Fibroblast of skin of left quadriceps (primary cell): ENCODE measurements at regions not wholly inside any gene's neighbourhood (a gene's known extent, or its start where the extent isn't known, plus 50 kb on each side); places are given as distances from the start of the nearest gene placed in this dataset.
"Not testable (repeated sequence)": the region's sequence is repeated elsewhere in the genome, so short reads cannot be mapped to it uniquely, and the experiment has no call there.

ENCODE experiments used
- DNase-seq, 2 experiments: peaks; one replicate each; pipeline ENCODE4 v3.0.0-alpha.2; 2013; ENCODE audit warnings: low read depth in 2 of 2

DNA sequence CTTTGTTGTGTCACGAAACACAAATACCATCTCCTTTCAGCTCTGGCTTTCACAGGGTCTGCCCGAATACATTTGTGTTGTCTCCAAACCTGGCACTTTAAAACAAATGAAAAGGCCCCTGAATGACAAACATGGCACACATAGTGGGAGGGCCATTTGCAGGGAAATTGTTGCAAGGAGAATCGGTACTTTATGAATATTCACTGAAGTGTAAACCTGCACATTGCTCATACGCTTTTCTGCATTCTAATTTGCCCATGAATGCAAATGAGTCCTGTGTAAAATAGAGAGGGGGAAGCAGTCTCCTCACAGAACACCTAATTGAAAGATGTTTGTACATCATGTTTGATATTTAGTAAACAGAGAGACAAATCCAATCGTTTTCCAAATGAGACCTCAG lies 82.7 kb upstream of the PCDH8 start:
- DNase-seq: no peak

DNA sequence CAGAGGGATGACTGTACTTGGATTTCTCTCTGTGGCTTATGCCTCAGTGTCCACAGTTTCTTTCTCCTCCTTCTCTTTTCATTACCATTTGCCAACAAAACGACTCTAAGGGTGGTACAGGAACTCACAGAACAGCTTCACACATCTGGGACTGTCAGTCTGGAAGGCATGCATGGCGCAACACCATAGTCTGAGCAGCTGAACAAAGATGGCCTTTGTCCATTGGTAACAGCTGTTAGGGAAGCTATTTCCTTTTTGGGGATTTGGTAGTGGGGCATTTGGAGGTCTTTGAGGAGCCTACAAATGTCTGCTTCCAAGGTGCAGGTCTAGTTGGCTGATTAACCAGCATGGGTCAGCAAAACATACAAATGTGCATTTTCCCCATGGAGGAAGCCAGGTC lies 81.4 kb upstream of the PCDH8 start:
- no peak for DNase-seq

DNA sequence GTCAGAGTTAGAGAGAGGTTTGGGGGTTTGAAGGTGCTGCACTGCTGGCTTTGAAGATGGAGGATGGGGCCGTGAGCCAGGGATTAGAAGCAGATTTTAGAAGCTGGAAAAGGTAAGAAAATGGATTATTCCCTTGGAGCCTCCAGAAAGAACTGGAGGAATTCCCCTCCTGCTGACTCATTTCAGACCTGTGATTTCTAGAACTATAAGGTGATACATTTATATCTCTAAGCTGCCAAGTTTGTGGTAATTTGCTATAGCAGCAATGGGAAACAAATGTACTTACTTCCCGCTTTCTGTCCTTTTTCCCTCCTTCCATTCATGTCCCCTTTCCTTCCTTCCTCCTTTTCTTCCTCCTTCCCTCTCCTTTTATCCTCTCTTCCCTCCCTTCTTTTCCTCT lies 78.5 kb upstream of the PCDH8 start:
- DNase-seq: no peak

DNA sequence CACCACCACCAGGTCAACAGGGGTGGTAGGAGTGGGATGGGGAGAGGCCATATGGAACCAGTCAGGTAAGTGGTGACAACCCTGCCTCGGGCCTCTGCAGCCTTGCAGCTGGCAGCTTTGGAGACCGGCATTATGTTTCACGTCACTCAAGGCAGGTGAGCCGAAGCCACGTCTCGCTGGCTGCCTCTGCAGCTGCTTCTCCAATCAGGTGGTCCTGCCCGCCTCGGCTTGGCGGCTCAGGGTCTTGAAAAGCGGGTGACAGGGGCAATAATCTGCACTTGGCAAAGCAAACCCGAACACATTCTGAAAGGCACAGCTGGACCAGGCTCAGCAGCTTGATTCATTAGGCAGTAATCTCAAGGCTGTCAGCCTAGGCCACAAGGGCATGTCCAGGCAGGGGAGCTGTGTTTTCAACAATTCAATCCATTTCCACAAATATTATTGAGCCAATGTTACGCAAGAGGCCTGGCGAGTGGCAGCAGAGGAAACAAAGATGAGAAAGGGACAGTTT lies 77.4 kb upstream of the PCDH8 start:
- DNase-seq: no peak

DNA sequence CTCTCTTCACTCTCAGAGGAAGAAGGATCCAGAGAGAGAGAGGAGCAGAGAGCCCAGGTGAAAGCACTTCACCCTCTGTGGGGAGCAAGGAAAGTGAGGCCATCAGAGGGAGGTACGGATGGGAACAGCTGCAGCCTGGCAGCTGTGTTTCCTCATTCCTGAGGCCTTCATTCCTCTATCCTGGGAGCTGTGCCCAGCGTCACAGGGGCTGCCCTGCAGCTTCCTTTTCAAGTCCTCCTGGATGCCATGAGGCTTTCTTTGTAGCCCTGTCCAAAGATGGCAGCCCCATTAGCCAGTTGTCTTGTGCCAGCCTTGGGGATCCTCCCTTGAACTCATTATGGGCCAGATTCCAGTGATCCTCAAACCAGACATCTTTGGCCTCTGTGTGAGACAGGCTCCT lies 76.8 kb upstream of the PCDH8 start:
- no peak for DNase-seq

DNA sequence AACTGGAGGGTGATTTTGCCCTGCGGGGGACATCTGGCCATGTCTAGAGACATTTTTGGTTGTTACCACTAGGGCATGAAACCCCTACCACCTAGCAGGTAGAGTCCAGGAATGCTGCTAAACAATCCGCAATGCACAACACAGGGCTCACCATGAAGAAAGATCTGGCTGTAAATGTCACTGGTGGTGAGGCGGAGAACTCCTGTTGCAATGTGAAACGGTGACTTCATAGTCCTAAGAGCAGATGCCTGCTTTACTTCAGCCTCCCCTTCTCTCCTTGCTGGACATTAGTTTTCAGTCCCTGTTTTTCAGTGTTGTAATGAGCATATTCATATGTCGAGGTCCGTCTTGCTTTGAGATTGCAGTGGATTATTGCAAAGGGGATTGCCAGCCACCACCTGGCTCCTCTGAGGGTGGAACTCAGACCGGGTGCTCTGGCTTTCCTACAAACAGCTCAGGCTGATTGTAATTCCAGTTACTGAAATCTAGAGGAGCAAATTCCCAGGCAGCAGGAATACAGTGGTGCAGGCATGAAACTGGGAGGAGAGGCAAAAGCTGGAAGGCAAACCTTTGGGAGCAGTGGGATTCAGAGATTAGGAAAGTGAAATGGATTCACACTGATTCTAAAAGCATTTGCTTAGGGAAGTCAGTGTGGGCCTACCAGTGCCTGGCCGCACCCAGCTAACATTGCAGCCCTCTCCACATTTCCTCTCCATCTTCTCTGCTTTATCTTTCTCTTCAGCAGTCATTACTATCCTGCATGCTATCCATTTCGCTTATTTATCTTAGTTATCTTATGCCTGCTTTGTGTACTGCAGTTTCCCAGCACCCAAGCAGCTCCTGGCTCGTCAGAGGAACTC lies 76.1 kb upstream of the PCDH8 start:
- no peak for DNase-seq

DNA sequence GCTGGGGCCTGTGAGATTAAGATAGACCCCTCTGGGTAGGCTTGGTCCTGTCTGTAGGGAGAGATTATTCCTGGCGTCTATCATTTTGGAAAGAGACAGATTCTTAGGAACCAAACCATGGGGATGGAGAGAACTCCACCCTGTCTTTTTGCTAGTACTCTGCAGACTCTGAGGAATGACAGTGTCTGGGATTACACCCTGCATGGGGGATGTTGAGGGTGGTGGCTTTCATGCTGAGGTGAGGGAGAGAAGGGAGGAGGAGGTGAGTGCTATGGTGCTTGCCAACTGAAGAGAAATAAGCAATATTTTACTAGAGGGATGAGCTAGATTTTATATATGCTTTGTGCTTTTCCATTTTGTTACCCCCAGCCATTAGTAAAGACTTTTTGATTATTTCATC lies 74.5 kb upstream of the PCDH8 start:
- no peak for DNase-seq

DNA sequence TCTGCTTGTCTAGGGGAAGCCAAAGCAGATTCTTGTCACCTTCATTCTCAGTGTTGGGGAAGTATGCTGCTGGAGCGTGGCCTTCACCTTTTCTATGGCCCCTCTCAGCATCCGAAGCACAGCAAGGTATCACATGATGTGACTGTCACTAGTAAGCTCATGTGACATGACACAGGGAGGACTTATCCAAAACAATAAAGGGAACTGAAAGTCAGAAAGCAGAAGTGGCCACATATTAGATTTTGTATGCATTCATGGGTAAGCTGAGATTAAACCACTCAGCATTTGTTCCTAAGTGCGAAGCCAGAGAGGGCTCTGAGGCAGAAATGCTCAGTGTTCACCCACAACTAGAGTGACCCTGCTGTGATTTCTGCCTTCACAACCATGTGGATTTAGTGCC lies 72.8 kb upstream of the PCDH8 start:
- DNase-seq: no peak

DNA sequence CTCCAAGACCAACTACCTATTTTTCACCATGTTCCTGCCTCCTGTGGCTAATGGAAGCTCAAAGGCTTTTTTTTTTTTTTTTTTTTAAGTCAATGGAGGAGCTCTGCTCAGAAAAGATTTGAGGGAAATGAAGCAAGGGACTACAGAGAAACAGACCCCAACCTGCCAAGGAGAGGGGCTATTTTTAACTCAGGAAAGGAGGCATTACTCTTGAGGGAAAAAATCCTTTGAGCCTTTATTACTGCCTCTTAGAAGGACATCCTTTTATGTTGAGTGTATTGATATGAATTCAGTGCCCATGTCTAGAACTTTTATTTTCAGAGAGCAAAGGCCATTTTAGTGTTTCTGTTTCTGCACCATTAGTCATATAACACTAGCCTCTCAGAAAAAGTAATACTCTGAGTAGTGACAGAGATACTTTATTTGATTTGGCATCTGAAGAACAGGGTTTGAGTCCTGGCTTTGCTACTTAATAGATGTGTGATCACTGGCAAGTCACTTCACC lies 68.1 kb upstream of the PCDH8 start:
- no peak for DNase-seq

DNA sequence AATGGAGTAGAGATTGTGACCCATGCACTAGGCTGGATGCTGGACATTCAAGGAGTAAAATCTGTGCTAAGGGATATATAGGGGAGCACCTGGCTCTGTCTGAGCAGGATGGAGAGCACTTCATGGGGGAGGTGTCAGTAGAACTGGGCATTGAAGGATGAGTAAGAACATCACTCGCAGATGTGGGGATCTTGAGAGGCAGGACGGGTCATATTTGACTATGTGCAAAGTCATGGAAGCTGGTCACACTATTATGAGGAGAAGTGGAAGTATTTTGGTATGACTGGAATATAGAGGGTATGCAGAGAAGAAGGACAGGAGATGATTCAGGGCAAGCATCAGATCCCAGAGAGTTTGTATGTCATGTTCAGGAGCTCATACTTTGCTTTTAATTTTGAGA lies 62.9 kb upstream of the PCDH8 start:
- no peak for DNase-seq

DNA sequence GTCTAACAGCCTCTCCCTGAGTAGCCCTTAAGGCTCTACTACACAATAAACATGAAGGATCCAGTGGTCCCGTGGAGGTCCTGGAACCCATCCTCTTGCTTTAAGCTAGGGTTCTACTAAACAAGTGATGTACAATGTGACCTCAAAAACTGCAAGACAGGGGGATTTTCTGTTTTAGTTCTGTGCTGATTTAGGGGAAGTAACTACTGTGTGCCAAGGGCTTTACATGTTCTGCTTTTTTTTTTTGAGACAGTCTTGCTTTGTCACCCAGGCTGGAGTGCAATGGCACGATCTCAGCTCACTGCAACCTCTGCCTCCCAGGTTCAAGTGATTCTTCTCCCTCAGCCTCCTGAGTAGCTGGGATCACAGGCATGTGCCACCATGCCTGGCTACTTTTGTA lies 61.9 kb upstream of the PCDH8 start:
- DNase-seq: not testable (repeated sequence)

DNA sequence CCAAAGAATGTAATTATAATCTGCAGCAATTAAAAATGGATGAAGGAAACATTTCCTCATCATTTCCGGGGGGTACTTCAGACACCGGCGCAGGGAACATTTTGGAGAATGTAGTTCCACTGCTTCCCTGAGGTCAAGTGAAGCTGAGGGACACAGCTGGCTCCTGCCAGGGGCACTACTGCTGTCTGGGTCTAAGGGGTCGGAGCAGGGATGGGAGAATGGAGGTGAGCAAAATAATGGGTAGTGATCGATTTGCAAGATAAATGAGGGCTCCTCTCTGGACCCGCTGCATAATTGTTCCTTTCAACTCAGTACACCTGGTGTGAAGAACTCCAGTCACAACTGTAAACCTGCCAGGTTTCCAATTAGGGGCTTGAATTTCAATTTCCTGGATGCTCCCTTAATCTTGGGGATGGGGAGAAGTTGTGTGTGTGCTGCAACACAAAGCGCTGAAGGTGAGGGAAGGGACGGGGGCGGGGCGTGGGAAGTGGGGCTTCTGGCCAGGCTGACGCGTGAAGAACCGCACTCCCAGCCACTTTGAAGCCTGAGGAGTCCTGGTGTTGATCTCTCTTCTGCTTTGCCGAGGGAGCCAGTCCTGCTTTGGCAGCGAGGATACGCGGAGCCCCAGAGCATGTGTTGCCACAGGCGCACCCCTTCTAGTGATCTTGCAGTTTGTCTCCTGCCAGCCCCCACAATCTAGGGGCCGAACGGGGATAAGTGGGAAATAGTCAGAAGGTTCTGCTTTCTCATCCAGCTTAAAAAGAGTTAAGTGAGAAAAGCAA lies 57.9 kb upstream of the PCDH8 start:
- no peak for DNase-seq

DNA sequence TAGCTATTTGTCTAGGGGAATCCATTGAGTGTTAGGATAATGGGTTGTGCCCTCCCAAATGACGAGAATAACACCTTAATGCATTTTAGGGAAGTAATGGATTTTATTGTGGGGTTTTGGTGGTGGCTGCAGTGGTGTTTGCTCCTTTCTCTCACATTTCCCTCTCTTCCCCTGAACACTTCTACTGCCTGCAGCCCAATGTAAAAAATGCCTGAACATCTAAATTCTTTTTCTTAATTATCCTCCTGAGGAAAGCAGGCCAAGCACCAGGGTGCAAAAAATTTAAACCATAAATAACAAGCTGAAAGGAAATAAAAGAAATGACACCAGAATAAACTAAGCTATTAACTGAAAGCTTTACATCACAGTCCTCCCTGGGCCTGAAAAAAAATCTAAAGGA lies 57.3 kb upstream of the PCDH8 start:
- no peak for DNase-seq

DNA sequence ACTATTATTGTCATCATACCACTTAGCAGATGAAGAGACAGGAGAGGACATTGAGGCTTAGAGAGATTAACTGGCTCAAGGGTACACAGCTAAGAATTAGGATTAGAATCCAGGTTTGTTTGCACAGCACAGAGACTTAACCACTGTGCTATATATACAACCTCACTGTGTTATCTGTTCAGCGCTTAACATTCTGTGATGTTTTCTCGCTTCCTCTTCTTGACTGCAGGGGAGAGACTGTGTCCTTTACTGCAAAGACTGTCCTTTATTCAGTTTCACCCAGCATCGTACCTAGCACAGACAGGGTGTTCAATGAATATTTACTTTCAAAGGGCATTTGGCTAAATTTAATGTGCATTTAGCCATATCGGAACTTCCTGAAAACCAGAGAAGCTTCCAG lies 54.9 kb upstream of the PCDH8 start:
- DNase-seq: no peak

DNA sequence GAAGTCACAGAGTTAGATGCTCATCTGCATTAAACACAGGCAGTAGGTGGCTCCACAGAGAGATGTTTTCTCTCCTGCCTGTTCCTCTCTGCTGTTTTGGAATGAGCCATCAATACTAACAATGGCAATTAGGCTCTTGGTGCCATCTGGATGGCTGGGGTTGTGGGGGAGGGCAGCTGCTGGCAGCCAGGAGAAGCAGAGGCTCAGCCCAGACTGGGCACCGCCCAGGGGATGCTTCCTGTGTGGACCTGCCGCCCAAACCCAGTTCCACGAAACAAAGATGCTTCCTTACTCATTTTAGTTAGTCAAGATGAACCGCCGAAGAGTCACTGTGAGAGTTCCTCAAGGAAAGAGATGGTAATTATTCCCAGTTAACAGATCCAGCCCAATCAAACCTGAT lies 50.8 kb upstream of the PCDH8 start:
- no peak for DNase-seq
